GM23338 (cell line): ENCODE measurements at regions not wholly inside any gene's neighbourhood (a gene's known extent, or its start where the extent isn't known, plus 50 kb on each side); places are given as distances from the start of the nearest gene placed in this dataset.

Experiments
- CREB1 ChIP-seq: fragments of 250-450 bp; sonication (Bioruptor Pico); IDR thresholded peaks from 2 replicates; pipeline ENCODE4 v1.5.0; 2020; ENCODE audit warnings: low read depth, mild to moderate bottlenecking, moderate library complexity
- CTCF ChIP-seq, 2 experiments: fragments of 200-600 bp in 1 of 2; sonication (generic) in 1 of 2; conservative IDR thresholded peaks; 2 replicates each; pipeline versions ENCODE4 v1.5.1 to v1.6.1; 2016 to 2017; ENCODE audit warnings: antibody characterized with exemption in 2 of 2, low read depth in 2 of 2, mild to moderate bottlenecking in 2 of 2, moderate library complexity in 1 of 2
- ETS1 ChIP-seq: IDR thresholded peaks from 2 replicates; pipeline ENCODE4 v1.6.1; 2016; ENCODE audit warnings: antibody characterized with exemption
- EZH2 ChIP-seq: fragments of 200-600 bp; sonication (generic); IDR thresholded peaks from one replicate; pipeline ENCODE4 v1.8.0; 2017; ENCODE audit warnings: antibody characterized with exemption, mild to moderate bottlenecking, low read depth; ENCODE audit not compliant: unreplicated experiment
- EZH2phosphoT487 ChIP-seq: fragments of 200-600 bp; sonication (generic); IDR thresholded peaks from one replicate; pipeline ENCODE4 v1.8.1; 2018; ENCODE audit warnings: antibody characterized with exemption; ENCODE audit not compliant: unreplicated experiment
- JUNB ChIP-seq: IDR thresholded peaks from one replicate; pipeline ENCODE4 v1.6.1; 2016; ENCODE audit warnings: antibody characterized with exemption; ENCODE audit not compliant: unreplicated experiment
- NANOG ChIP-seq: IDR thresholded peaks from 2 replicates; pipeline ENCODE4 v1.6.1; 2016; ENCODE audit warnings: antibody characterized with exemption, borderline replicate concordance
- POLR2AphosphoS5 ChIP-seq: IDR thresholded peaks from 2 replicates; pipeline ENCODE4 v1.6.1; 2016; ENCODE audit warnings: antibody characterized with exemption, low read depth
- REST ChIP-seq: IDR thresholded peaks from one replicate; pipeline ENCODE4 v1.6.1; 2018; ENCODE audit warnings: antibody characterized with exemption; ENCODE audit not compliant: unreplicated experiment
- ZNF114 ChIP-seq: fragments of 250-450 bp; sonication (Bioruptor Pico); IDR thresholded peaks from 2 replicates; pipeline ENCODE4 v1.5.0; 2020; ENCODE audit warnings: mild to moderate bottlenecking, moderate library complexity

- TF ChIP-seq POLR2AphosphoS5 (no peak), CTCF (conservative IDR thresholded peaks at IDR 0.05; ENCODE audit: low read depth in 2 of 2) (no peak), EZH2 (no peak), NANOG (no peak), EZH2phosphoT487 (no peak), REST (no peak), ETS1 (no peak), CREB1 (CRISPR knock-in tag) (no peak), JUNB (no peak), ZNF114 (CRISPR knock-in tag) (no peak)
Measured at GRCh38 chr6:3966426-3966825, 112.5 kb downstream of the FAM217A start.
